GM19351 (cell line): ENCODE measurements at regions not wholly inside any gene's neighbourhood (a gene's known extent, or its start where the extent isn't known, plus 50 kb on each side); places are given as distances from the start of the nearest gene placed in this dataset.
"Not testable (repeated sequence)": the region's sequence is repeated elsewhere in the genome, so short reads cannot be mapped to it uniquely, and the experiment has no call there.

Source experiments
- ATAC-seq: cut with Tn5 transposase; IDR thresholded peaks from one replicate; pipeline ENCODE4 v1.9.1; 2021; ENCODE audit warnings: mild to moderate bottlenecking, moderate library complexity; ENCODE audit not compliant: unreplicated experiment

DNA sequence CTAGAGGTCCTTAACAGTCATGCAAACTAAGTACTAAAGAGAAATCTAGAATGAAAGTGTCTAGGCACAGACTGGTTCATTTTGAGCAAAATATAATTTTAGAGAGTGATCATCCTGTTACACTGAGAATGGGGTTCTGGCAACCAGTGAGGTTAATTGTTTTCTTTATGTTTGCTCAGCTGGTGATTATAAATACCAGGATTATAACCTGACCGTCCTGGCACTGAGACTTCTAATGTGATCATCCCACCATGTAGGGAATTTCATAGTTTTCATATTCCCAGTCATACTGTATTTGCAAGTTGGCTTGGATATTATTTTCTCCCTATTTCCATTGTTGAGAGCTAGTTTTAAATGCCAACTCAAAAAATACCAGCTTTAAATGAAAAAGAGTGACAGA lies 852.5 kb upstream of the LRATD1 start:
- no peak for ATAC-seq

- no peak for ATAC-seq
These were observed 841.4 kb upstream of the LRATD1 start for GRCh38 chr2:13791019-13791547.

DNA sequence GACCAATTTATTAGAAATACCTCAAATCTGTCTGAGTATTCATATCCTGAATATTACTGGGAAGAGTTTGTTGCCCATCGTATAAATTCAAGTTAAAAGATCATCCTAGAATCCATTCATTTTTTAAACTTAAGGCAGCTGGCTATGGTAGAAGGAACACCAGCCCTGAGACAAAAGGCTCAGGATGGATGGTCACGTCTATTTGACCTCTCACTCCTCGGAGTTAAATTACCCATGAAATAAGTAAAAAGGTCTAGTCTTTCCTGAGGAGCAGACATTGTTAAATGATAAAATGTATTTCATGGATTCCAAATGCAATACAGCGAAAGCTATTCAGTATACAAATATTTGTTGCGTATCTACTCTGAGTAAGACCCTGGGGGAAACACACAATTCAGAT lies 826.0 kb upstream of the LRATD1 start:
- no peak for ATAC-seq

- no peak for ATAC-seq
These were observed 819.3 kb upstream of the LRATD1 start for GRCh38 chr2:13813236-13813635.

- ATAC-seq = no peak
These were observed 814.5 kb upstream of the LRATD1 start for GRCh38 chr2:13818002-13818401.

- no peak for ATAC-seq
These were observed 812.6 kb upstream of the LRATD1 start for GRCh38 chr2:13819896-13820295.

- no peak for ATAC-seq
These were observed 811.1 kb upstream of the LRATD1 start for GRCh38 chr2:13821255-13821880.

GRCh38 chr2:13822365-13822764 lies 810.2 kb upstream of the LRATD1 start:
- no peak for ATAC-seq

- no peak for ATAC-seq
These were observed 806.1 kb upstream of the LRATD1 start for GRCh38 chr2:13826314-13826853.

GRCh38 chr2:13858626-13859025 lies 773.9 kb upstream of the LRATD1 start:
- ATAC-seq = no peak

DNA sequence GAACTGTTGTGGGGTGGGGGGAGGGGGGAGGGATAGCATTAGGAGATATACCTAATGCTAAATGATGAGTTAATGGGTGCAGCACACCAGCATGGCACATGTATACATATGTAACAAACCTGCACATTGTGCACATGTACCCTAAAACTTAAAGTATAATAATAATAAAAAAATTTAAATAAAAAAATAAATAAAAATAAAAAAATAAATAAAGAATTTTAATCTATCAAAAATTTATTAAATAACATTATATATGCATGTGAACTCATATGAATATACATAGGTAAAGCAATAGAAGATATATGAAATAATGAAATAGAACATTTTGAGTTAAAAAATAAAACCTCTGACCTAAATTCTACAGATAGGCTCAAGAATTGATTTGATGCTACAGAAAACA lies 764.2 kb upstream of the LRATD1 start:
- ATAC-seq = not testable (repeated sequence)

DNA sequence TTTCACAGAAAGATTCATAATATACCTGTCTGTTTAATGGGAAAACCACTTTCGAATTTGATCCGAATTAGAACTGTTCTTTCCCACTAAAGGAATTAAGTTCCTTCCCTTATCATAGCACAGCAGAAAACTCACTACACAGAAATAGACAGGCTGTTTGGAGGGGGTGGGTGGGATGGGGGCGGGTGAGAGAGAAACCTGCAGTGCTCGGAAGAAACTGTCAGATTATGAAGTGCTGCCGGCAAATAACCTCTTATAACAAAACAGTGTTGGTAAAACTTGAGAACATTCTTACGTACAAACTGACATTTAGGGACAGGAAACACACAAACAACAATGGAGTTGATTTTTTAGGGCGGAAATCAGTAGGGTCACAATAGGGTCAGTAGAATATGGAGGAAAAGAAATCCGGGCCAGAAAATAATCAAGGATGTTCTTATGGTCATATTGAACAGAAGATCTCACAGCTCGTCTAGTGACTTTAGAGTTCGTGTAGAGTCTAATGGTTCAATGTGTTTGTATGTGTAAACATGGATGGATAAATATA lies 756.0 kb upstream of the LRATD1 start:
- ATAC-seq = no peak

- ATAC-seq = no peak
These were observed 754.9 kb upstream of the LRATD1 start for GRCh38 chr2:13877571-13877970.

DNA sequence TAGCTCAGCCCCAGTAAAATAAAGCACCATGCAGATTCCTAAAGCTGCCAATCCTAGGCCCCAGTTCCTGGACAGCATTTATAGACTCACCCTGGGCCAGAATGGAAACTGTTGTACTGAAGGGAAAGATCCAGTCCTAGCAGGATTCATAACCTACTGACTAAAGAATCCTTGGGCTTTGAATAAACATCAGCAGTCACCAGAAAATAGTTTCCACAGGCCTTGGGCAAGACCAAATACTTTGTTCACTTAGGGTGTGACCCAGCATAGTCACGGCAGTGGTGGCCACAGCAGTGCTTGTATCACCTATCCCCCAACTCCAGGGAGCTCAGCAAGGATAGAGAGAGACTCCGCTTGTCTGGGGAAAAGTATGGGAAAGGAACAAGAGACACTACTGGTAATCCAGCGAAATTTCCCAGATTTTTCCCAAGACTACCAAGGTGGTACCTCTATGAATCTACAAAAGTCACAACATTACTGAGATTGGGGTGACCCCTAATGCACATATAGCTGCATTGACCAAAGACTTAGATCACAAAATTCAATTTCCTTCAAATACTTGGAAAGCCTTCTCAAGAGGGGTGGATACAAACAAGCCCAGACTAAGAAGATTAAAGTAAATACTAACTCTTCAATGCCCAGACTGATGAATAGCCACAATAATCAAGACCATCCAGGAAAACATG lies 748.1 kb upstream of the LRATD1 start:
- ATAC-seq = no peak

DNA sequence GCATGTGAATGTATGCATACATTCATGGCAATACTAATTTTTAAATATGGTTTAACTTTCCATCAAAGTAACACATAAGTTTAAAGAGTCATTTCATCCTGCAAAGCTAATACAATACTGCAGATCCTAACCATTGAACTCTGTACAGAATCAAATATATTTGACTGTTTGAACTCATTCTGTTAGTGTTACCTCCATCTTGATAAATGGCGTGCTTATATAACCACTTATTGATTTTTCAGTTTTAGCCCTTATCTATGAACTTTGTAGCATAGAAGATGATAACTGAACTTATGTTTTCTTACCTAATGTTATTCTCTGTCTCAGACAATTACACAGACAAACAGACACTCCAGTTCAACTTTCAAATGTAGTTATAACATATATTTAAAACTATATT lies 731.0 kb upstream of the LRATD1 start:
- ATAC-seq = no peak

DNA sequence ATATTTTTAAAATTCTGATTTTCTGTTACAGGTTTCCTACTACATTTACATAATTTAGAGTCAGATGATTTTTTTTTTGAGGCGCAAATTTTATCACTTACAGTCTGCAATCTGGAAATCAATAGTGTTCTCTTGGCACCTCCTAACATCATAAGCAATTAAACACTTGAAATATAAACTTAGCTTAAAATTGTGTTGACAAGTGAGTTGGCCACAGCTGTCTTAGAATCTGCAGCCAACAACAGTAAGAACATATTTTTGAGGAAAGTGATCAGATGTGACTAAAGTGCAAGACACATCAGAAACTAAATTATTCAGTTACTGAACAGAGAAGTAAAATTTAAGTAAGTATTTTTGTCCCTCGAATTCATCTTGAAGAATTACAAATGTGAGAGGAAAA lies 726.7 kb upstream of the LRATD1 start:
- no peak for ATAC-seq

DNA sequence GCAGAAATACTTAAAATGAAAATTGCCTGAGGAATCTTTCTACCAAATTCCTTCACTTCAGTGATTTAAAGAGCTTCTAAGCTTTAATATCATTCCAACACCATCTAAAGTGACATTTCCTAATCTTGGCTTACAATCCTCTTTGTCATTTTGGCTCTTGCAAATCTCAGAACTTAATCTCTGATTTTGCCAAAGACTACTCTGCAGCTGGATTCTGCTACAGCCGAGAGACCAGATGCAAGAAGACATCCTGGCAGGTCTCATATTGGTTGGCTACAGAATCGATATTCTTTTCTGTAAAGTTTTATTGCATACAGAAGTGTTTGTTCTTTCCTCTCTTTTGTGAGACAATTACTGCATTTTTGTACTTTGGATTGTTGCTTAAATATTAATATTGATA lies 716.5 kb upstream of the LRATD1 start:
- no peak for ATAC-seq

DNA sequence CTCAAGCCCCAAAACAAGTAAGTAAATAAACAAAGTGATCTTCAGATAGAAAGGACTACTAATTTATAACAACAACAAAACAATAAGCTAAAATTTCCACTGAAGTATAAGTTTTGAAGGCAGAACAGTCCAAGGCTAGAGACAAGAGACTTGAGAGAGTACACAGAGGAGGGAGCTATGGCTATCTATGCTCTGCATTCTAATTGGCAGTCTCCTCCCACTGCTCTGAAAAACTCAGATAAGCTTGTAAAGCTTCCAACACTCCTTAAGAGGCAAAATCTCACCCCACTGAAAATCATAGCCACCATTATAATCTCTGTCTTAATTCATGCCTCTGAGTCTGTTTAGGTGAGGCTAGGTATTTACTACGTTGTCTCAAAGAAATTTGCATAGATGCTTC lies 714.6 kb upstream of the LRATD1 start:
- no peak for ATAC-seq

DNA sequence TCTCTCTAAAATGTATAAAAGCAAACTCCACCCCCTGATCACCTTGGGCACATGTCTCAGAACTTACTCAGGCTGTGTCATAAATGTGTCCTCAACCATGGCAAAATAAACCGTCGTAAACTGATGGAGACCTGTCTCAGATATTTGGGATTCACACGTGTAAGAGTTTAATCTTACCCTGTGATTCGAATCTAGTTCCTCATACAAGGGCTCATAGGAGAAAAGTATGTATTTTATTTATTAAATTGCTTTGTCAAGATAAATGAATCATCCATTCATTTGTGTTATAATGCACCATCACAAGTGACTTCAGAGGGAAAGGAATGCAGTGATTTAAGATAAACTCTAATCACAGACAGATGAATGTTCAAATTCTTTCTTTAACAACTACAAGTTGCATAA lies 712.5 kb upstream of the LRATD1 start:
- ATAC-seq = no peak

GRCh38 chr2:13921245-13921644 lies 711.3 kb upstream of the LRATD1 start:
- no peak for ATAC-seq

DNA sequence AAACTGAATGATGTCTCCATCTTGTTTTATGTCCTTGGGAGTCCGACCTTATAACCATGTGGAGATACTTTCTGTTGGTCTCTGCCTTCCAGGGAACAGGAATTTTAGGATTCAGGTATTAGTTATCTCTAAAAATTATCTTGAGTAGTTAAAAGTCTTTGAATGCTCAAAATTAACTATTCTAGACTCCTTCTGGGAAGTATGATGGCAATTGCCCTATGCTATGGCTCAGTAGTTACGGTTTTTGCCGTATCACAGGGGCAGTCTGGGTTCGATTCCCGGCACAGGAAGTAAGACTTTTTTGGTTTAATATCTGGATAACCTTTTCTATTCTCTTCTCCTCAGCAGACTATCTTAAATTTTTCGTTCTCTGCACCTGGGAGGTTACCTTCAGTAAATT lies 708.7 kb upstream of the LRATD1 start:
- no peak for ATAC-seq

GRCh38 chr2:13942111-13942510 lies 690.4 kb upstream of the LRATD1 start:
- ATAC-seq = no peak
